ENCODE measurements at regions not wholly inside any gene's neighbourhood (a gene's known extent, or its start where the extent isn't known, plus 50 kb on each side); places are given as distances from the start of the nearest gene placed in this dataset.

GRCh38 chr11:112806256-112806655 is 155.0 kb upstream of the NCAM1 start:
- CTCF ChIA-PET: no interaction called here
- no peak for TF ChIP-seq CTCF (IDR thresholded peaks at IDR 0.05; ENCODE audit: insufficient read depth, low read length, missing control alignments)
- H3K4me3 ChIP-seq (ENCODE audit: low read depth, low read length): no peak overlapping the region
- POLR2A ChIA-PET: no interaction called here
- DNase-seq (ENCODE audit: low read depth, low spot score): no peak

GRCh38 chr11:112806876-112807275 is 154.3 kb upstream of the NCAM1 start:
- no peak overlapping the region for H3K4me3 ChIP-seq (ENCODE audit: low read depth, low read length)
- ChIA-PET POLR2A (no interaction called here), CTCF (no interaction called here)
- TF ChIP-seq CTCF (IDR thresholded peaks at IDR 0.05; ENCODE audit: insufficient read depth, low read length, missing control alignments): no peak
- DNase-seq (ENCODE audit: low read depth, low spot score): no peak

- DNase-seq (ENCODE audit: low read depth, low spot score): no peak
- ChIA-PET CTCF (no interaction called here), POLR2A (no interaction called here)
- H3K4me3 ChIP-seq (ENCODE audit: low read depth, low read length): no peak overlapping the region
- no peak for TF ChIP-seq CTCF (IDR thresholded peaks at IDR 0.05; ENCODE audit: insufficient read depth, low read length, missing control alignments)
Measured at GRCh38 chr11:112809429-112809828, 151.8 kb upstream of the NCAM1 start.

- ChIA-PET POLR2A (no interaction called here), CTCF (no interaction called here)
- no peak overlapping the region for H3K4me3 ChIP-seq (ENCODE audit: low read depth, low read length)
- DNase-seq (ENCODE audit: low read depth, low spot score): no peak
- TF ChIP-seq CTCF (IDR thresholded peaks at IDR 0.05; ENCODE audit: insufficient read depth, low read length, missing control alignments): no peak
Measured at GRCh38 chr11:112810951-112811350, 150.3 kb upstream of the NCAM1 start.

GRCh38 chr11:112811783-112812182 is 149.4 kb upstream of the NCAM1 start:
- no peak overlapping the region for H3K4me3 ChIP-seq (ENCODE audit: low read depth, low read length)
- TF ChIP-seq CTCF (IDR thresholded peaks at IDR 0.05; ENCODE audit: insufficient read depth, low read length, missing control alignments): no peak
- ChIA-PET POLR2A (no interaction called here), CTCF (no interaction called here)
- no peak for DNase-seq (ENCODE audit: low read depth, low spot score)

- H3K4me3 ChIP-seq (ENCODE audit: low read depth, low read length): no peak overlapping the region
- no peak for DNase-seq (ENCODE audit: low read depth, low spot score)
- ChIA-PET POLR2A (no interaction called here), CTCF (no interaction called here)
- no peak for TF ChIP-seq CTCF (IDR thresholded peaks at IDR 0.05; ENCODE audit: insufficient read depth, low read length, missing control alignments)
Measured at GRCh38 chr11:112812729-112813128, 148.5 kb upstream of the NCAM1 start.
